Fibroblast of lung (primary cell): ENCODE measurements at regions not wholly inside any gene's neighbourhood (a gene's known extent, or its start where the extent isn't known, plus 50 kb on each side); places are given as distances from the start of the nearest gene placed in this dataset.

Source experiments
- EZH2 ChIP-seq: IDR thresholded peaks from 2 replicates; pipeline ENCODE4 v1.5.1; 2012; ENCODE audit warnings: low read length, control low read depth, mild to moderate bottlenecking; ENCODE audit errors: missing control alignments
- TF ChIP-seq, protein P1 (sequence below), 2 donors: IDR thresholded peaks in 1 of 2; conservative IDR thresholded peaks in 1 of 2; 1 replicate in 1 of 2; 2 replicates in 1 of 2; pipeline ENCODE4 v1.5.1; 2011 to 2012; ENCODE audit warnings: low read length in 2 of 2, control low read depth in 1 of 2, inconsistent platforms in 1 of 2, low read depth in 1 of 2, mild to moderate bottlenecking in 1 of 2

DNA sequence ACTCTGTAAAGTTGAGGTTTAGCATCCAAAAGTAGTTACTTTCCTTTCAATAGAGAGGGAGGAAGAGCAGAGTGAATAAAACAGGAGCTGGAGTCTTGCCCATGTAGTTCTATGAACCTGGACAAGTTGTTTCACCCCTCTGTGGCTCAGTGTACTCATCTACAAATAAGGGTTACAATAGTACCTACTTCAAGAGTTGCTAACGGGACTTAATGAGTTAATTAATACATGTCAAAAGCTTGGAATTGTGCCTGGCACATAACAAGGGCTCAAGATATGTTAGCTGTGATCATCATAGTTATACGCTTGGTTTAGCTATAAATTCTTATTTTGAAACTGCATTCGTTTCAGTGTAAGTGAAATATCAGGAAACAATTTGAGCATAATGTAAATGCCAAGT, 388.5 kb upstream of the THBS1 start:
- TF ChIP-seq, protein P1, sequence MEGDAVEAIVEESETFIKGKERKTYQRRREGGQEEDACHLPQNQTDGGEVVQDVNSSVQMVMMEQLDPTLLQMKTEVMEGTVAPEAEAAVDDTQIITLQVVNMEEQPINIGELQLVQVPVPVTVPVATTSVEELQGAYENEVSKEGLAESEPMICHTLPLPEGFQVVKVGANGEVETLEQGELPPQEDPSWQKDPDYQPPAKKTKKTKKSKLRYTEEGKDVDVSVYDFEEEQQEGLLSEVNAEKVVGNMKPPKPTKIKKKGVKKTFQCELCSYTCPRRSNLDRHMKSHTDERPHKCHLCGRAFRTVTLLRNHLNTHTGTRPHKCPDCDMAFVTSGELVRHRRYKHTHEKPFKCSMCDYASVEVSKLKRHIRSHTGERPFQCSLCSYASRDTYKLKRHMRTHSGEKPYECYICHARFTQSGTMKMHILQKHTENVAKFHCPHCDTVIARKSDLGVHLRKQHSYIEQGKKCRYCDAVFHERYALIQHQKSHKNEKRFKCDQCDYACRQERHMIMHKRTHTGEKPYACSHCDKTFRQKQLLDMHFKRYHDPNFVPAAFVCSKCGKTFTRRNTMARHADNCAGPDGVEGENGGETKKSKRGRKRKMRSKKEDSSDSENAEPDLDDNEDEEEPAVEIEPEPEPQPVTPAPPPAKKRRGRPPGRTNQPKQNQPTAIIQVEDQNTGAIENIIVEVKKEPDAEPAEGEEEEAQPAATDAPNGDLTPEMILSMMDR (conservative IDR thresholded peaks at IDR 0.05 in 1 of 2, IDR thresholded peaks at IDR 0.05 in 1 of 2; ENCODE audit: low read depth in 1 of 2, low read length in 2 of 2) = no peak
- TF ChIP-seq EZH2 = no peak
